ENCODE measurements at regions not wholly inside any gene's neighbourhood (a gene's known extent, or its start where the extent isn't known, plus 50 kb on each side); places are given as distances from the start of the nearest gene placed in this dataset.

GRCh38 chr7:153444641-153445040, 607.6 kb upstream of the DPP6 start:
- TF ChIP-seq POLR2A (IDR thresholded peaks at IDR 0.05; ENCODE audit: low read depth, low read length) (no peak), TAF1 (IDR thresholded peaks at IDR 0.05; ENCODE audit: borderline replicate concordance, low read depth, low read length) (no peak)
